K562 (cell line): ENCODE measurements at regions not wholly inside any gene's neighbourhood (a gene's known extent, or its start where the extent isn't known, plus 50 kb on each side); places are given as distances from the start of the nearest gene placed in this dataset.

ENCODE experiments used
- ATAC-seq: fragments of 200-7000 bp; cut with Tn5 transposase; 3 replicates; pipeline ENCODE4 v1.9.1; 2020; ENCODE audit warnings: moderate library complexity
- BruUV-seq: library from RNA; stranded (reverse); fragments of 400-500 nt; replicated peaks from 2 replicates; lab custom pipeline; 2021; lab: Mats Ljungman, UMichigan
- CTCF ChIA-PET: fragments of 300-600 bp; formaldehyde crosslinking; extraction: SDS; loops from one replicate; lab custom pipeline; 2021; ENCODE audit warnings: low intra/inter-chr PET ratio; lab: Yijun Ruan, JAX
- POLR2A ChIA-PET: fragments of 300-600, 350-650 bp; sonication (Branson Sonifier 250); formaldehyde crosslinking; extraction: SDS; loops from one replicate; lab custom pipeline; 2021; ENCODE audit warnings: antibody characterized with exemption, inconsistent platforms; lab: Yijun Ruan, JAX
- DNase-seq, 4 experiments: peaks; one replicate each; pipeline versions ENCODE4 v3.0.0 to v3.0.0-alpha.2; 2011 to 2018; ENCODE audit warnings: low spot score in 3 of 4, mixed read lengths in 3 of 4; ENCODE audit errors: extremely low read depth in 1 of 4
- FAIRE-seq: peaks from 2 replicates; lab custom pipeline; 2011; peaks lifted over from hg19 to GRCh38; lab: Jason Lieb, UNC
- H2AFZ ChIP-seq: 2 replicates; pipeline ENCODE4 v1.6.0; 2011; ENCODE audit warnings: low read depth, low read length, control low read depth, inconsistent platforms
- H3K27ac ChIP-seq: fragments of 200-600 bp; 3 replicates; pipeline ENCODE4 v1.8.0; 2011; ENCODE audit warnings: low read depth, mild to moderate bottlenecking, control low read depth, inconsistent platforms, low read length, moderate library complexity, mixed read lengths; ENCODE audit errors: extremely low read depth
- H3K27me3 ChIP-seq, 2 experiments: fragments of 300-600 bp in 1 of 2; 2 replicates in 1 of 2; 3 replicates in 1 of 2; pipeline versions ENCODE4 v1.6.0 to v1.8.0; 2011; ENCODE audit warnings: inconsistent platforms in 2 of 2, low read length in 2 of 2, mild to moderate bottlenecking in 1 of 2, mixed read lengths in 1 of 2, moderate library complexity in 1 of 2; ENCODE audit not compliant: control insufficient read depth in 2 of 2, insufficient read depth in 2 of 2
- H3K36me3 ChIP-seq: fragments of 300-600 bp; 3 replicates; pipeline ENCODE4 v1.8.0; 2011; ENCODE audit warnings: mild to moderate bottlenecking, low read length, inconsistent platforms; ENCODE audit not compliant: control insufficient read depth, insufficient read depth
- H3K4me1 ChIP-seq, 2 experiments: fragments of 200-600 bp in 1 of 2; replicated peaks in 1 of 2; 2 replicates in 1 of 2; 3 replicates in 1 of 2; pipeline versions ENCODE4 v1.5.1 to v1.8.0; 2011; ENCODE audit warnings: inconsistent platforms in 2 of 2, low read length in 2 of 2, mild to moderate bottlenecking in 1 of 2, mixed read lengths in 1 of 2, moderate library complexity in 1 of 2; ENCODE audit not compliant: control insufficient read depth in 2 of 2, insufficient read depth in 2 of 2
- H3K4me2 ChIP-seq: 2 replicates; pipeline ENCODE4 v1.6.1; 2011; ENCODE audit warnings: low read length, control low read depth, inconsistent platforms, mixed read lengths; ENCODE audit not compliant: insufficient read depth
- H3K4me3 ChIP-seq: fragments of 200-600 bp; sonication (generic), shearing (Covaris generic); 2 replicates; pipeline ENCODE4 v1.5.1; 2016; ENCODE audit warnings: control low read depth, inconsistent platforms
- H3K79me2 ChIP-seq: fragments of 200-600 bp; 3 replicates; pipeline ENCODE4 v1.8.0; 2011; ENCODE audit warnings: low read length, inconsistent platforms; ENCODE audit not compliant: control insufficient read depth, insufficient read depth
- H3K9ac ChIP-seq, 2 experiments: 2 replicates each; pipeline versions ENCODE4 v1.6.0 to v1.6.1; 2011; ENCODE audit warnings: low read depth in 2 of 2, low read length in 2 of 2, control low read depth in 1 of 2, inconsistent platforms in 1 of 2, mild to moderate bottlenecking in 1 of 2, mixed read lengths in 1 of 2; ENCODE audit not compliant: insufficient read depth in 1 of 2
- H3K9me1 ChIP-seq: one replicate; pipeline ENCODE4 v1.6.0; 2011; ENCODE audit warnings: inconsistent platforms, mild to moderate bottlenecking, low read length, moderate library complexity; ENCODE audit not compliant: control insufficient read depth, insufficient read depth
- H3K9me3 ChIP-seq: replicated peaks from 2 replicates; pipeline ENCODE4 v1.5.1; 2011; ENCODE audit warnings: low read depth, low read length, inconsistent platforms; ENCODE audit not compliant: control insufficient read depth, insufficient read depth
- H4K20me1 ChIP-seq: replicated peaks from 2 replicates; pipeline ENCODE4 v1.6.1; 2011; ENCODE audit warnings: low read length, inconsistent platforms, mixed read lengths; ENCODE audit not compliant: control insufficient read depth, insufficient read depth
- KLF10 ChIP-seq: fragments of 250-450 bp; sonication (Bioruptor Pico); IDR thresholded peaks from 2 replicates; pipeline ENCODE4 v1.6.1; 2021; ENCODE audit warnings: matching md5 sums
- NFE2 ChIP-seq: IDR thresholded peaks from 2 replicates; pipeline ENCODE4 v1.6.1; 2014; ENCODE audit warnings: antibody characterized with exemption, low read depth
- NFIC ChIP-seq: fragments of 450-650 bp; IDR thresholded peaks from 2 replicates; pipeline ENCODE4 v1.6.1; 2017; ENCODE audit warnings: mild to moderate bottlenecking, inconsistent platforms
- RBM22 ChIP-seq: fragments of 200-400 bp; formaldehyde crosslinking; IDR thresholded peaks from 2 replicates; pipeline ENCODE4 v1.6.1; 2018; ENCODE audit warnings: low read length, low read depth; ENCODE audit not compliant: poor library complexity, severe bottlenecking
- WGBS: fragments of 100-300 bp; shearing (Covaris generic); methylation state at CpG from one replicate; pipeline ENCODE4 v1.1.6; 2016; ENCODE audit warnings: low coverage, mixed read lengths; ENCODE audit not compliant: insufficient coverage; ENCODE audit errors: missing lambda C conversion rate; 5-methylcytosine and 5-hydroxymethylcytosine counted together
- in situ Hi-C: fragments of 300-500 bp; cut with MboI; formaldehyde crosslinking; loops from 4 replicates; pipeline ENCODE4 v1.15.0; 2018; ENCODE audit warnings: inconsistent platforms, mixed read lengths
- intact Hi-C: fragments of 100-400 bp; cut with micrococcal nuclease; formaldehyde crosslinking; loops from 2 replicates; pipeline ENCODE4 v1.14.2; 2022
- TF ChIP-seq, protein P1 (sequence below): fragments of 450-650 bp; IDR thresholded peaks from 2 replicates; pipeline ENCODE4 v1.6.1; 2016; ENCODE audit warnings: borderline replicate concordance
- TF ChIP-seq, protein P2 (sequence below): fragments of 450-650 bp; formaldehyde crosslinking; conservative IDR thresholded peaks from 2 replicates; pipeline ENCODE4 v1.4.0; 2022; ENCODE audit warnings: mild to moderate bottlenecking, missing genetic modification characterization

DNA sequence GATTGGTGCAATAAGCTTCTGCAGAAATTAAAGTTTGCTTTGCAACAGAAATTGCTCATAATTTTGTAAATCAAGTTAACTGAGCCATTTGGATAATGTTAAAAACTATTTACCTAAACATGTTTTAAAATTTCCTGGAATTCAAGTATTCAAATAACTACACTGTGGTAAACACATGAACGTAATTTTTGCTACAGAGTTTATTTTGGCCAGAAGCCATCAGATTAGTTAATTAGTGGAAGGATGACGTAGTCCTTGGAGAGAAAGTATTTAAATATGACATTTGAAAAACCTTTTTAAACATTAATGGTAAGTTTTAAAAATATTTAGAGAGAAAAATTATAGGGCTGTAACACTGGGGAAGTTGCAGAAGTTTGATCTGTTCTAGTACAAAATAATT, 121.2 kb upstream of the UST start:
- POLR2A ChIA-PET: no interaction called here
- TF ChIP-seq, protein P1, sequence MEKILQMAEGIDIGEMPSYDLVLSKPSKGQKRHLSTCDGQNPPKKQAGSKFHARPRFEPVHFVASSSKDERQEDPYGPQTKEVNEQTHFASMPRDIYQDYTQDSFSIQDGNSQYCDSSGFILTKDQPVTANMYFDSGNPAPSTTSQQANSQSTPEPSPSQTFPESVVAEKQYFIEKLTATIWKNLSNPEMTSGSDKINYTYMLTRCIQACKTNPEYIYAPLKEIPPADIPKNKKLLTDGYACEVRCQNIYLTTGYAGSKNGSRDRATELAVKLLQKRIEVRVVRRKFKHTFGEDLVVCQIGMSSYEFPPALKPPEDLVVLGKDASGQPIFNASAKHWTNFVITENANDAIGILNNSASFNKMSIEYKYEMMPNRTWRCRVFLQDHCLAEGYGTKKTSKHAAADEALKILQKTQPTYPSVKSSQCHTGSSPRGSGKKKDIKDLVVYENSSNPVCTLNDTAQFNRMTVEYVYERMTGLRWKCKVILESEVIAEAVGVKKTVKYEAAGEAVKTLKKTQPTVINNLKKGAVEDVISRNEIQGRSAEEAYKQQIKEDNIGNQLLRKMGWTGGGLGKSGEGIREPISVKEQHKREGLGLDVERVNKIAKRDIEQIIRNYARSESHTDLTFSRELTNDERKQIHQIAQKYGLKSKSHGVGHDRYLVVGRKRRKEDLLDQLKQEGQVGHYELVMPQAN: no peak
- TF ChIP-seq KLF10 (CRISPR knock-in tag) (no peak), NFE2 (no peak), NFIC (0 out of 2 replicates have a peak, but pooled peaks have one; percentile 17), RBM22 (no peak)
- TF ChIP-seq, protein P2, sequence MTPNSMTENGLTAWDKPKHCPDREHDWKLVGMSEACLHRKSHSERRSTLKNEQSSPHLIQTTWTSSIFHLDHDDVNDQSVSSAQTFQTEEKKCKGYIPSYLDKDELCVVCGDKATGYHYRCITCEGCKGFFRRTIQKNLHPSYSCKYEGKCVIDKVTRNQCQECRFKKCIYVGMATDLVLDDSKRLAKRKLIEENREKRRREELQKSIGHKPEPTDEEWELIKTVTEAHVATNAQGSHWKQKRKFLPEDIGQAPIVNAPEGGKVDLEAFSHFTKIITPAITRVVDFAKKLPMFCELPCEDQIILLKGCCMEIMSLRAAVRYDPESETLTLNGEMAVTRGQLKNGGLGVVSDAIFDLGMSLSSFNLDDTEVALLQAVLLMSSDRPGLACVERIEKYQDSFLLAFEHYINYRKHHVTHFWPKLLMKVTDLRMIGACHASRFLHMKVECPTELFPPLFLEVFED (CRISPR knock-in tag): no peak
- no TSS peak for BruUV-seq
- no peaks in the 10 kb centered on the region for H3K4me1 ChIP-seq
- ATAC-seq (no peak), DNase-seq (no peak), FAIRE-seq (no peak)
- WGBS: 7% methylated on average over 2 of the region's 2 CpGs
- H3K36me3 ChIP-seq: no peaks in the 10 kb centered on the region
- H3K9me1 ChIP-seq: no peaks in the 10 kb centered on the region
- H3K4me3 ChIP-seq: no peak overlapping the region
- H3K9ac ChIP-seq: no peak overlapping the region
- CTCF ChIA-PET: no interaction called here
- no peak overlapping the region for H3K27ac ChIP-seq
- no peak overlapping the region for H2AFZ ChIP-seq
- H3K4me2 ChIP-seq: no peak overlapping the region
- no peaks in the 10 kb centered on the region for H4K20me1 ChIP-seq
- no peaks in the 10 kb centered on the region for H3K9me3 ChIP-seq
- intact Hi-C loops (no loop called here), in situ Hi-C loops (no loop called here)
- no peaks in the 10 kb centered on the region; a peak in 2 of 5 replicates for H3K27me3 ChIP-seq
- H3K79me2 ChIP-seq: no peaks in the 10 kb centered on the region
